Stimulated activated CD8-positive, alpha-beta memory T cell treated with anti-CD3 and anti-CD28 coated beads, Interleukin-4, amount 100 ng/mL, for 48 hours (primary cell): ENCODE measurements at regions not wholly inside any gene's neighbourhood (a gene's known extent, or its start where the extent isn't known, plus 50 kb on each side); places are given as distances from the start of the nearest gene placed in this dataset.
A peak's percentile ranks its signal among the peaks of the same experiment; 100 is the strongest.

Experiments
- DNase-seq: peaks from one replicate; pipeline ENCODE4 v3.0.0-alpha.2; 2020

DNA sequence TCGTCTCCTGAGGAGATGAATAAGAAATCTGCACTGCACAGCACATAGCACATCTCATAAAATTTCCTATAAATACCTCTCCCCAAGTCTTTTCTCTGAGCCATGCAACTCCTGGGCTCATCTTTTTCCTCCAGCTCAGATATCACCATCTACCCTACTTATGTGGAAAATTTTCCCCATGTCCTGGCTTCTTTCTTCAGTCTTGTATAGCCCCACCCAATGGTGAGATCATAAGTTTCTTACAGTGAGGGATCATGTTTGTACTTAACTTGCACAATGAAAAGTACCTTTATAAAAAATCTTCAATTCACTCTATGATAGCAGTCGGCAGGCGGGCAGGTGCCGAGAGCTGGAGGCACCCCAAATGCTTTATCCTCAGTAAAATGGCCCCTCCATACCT is 198.6 kb upstream of the S100G start:
- DNase-seq: no peak

DNA sequence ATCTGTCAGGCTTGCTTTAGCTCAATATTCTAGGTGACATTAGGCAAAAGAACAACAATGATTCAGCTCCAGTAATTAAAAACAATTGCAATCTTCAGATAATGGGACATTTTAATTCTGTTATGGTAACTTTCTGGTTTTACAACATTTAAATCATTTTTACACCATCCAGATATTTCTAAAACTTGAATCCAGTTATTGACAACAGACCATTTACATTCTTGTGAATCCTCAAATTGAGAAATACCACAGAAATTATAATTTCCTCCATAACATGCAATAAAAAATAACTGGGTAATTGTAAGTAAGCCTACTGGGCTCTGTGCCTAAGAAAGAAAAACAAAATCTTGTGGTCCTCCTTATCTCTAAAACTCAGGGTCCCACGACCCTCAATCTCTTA is 195.0 kb upstream of the S100G start:
- no peak for DNase-seq

DNA sequence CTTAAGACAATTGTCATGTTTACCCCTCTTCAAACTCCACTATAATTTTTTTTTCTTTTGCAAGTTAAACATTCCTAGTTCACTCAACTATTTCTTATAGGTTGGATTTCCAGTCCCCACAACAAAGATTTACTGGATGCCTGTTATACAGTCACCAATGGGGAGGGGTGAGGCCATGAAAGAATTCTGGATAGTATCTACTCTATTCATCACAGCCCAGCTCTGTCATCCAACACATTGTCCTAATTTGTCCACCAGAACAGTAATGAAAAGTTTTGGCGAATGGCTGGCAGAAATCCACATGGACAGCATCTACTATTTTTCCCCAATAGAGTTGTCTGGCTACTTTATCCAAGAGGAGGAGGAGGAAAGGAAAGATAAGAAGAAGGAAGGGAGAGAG is 192.7 kb upstream of the S100G start:
- DNase-seq: no peak

DNA sequence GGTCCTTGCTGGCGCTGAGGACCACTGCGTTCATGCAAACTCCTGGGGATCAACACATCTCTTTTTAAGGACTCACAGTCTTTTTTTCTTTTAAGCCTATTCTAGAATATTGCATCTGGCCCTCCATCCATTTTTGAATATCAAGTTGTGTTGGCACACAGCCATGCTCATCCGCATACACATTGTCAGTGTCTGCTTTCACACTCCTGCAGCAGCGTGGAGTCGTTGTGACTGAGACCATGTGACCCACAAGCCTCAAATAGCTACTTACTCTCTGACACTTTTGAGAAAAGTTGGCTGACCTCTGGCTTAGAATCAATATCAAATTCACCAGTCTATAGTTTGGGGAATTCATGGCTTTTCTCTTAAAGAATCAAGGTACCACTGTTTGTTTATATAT is 191.8 kb upstream of the S100G start:
- DNase-seq: no peak

DNA sequence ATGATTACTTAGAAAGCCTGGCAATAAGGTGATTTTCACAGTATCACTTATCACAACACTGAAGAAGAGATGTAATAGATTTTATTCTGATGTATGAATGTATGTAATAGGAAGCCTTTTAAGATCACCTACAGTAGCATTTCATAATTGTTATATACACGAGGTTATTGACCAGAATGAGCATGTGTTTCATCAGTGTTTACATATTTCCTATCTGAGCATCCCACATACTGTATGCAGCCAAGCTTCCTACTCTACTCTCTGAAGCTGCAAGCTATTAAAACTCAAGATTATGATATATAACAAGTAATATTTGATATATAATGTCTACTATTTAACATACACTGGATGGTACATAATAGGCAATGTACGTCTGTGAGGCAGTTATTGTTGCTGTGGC is 190.9 kb upstream of the S100G start:
- no peak for DNase-seq

DNA sequence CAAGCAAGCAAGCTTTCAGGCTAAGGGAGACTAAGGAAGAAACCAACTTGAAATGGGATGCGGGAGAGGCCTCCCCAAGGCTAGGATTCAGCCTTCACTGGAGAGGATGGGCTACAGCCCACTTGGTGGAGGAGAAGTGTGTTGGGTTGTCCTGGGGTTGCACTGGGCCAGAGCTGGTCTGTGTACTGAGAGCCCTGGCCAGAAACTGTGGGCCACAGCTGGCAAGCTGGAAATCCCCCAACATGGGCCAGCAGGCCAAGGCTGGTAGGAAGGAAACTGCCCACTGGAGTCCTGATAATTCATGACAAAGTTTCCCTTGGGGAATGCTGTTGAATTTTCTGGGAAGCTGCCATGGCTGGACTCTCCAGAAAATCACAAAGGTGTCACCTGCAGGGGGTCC is 188.0 kb upstream of the S100G start:
- no peak for DNase-seq

DNA sequence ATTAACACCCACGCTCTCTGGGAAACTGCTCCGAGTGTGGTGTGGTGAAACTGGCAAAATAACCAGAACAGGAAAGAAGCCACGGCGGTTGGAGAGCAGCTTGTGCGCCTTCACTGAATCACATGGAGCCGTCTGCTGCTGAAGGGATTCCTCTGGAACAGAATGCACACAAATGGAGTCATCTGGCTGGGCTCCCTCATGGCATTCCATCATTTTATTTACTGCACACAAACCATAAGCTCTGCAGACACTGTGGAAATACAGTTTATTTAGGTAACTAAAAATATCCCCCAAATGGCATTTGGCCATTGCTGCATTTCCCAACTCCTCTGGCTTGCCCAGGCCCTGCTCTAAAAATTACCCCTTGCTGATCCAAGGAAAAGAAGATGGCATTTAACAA is 187.0 kb upstream of the S100G start:
- no peak for DNase-seq

DNA sequence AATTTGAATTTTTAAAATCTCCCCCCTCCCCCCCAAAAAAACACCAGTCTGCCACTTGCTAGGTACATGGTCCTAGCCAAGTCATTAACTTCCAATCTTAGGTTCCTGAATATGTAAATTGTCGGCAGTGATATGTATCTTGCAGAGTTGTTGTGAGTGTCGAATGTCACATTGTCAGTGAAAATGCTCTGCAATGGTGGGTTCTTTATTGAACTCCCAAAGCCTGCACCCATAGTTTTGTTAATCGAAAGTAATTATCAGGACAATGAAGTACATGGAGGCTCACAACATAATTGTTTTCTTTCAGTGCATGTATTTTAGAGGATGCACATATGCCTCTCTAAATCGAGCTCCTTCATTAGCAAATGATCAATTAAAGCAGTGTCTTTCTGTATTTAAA is 185.6 kb upstream of the S100G start:
- DNase-seq: no peak

DNA sequence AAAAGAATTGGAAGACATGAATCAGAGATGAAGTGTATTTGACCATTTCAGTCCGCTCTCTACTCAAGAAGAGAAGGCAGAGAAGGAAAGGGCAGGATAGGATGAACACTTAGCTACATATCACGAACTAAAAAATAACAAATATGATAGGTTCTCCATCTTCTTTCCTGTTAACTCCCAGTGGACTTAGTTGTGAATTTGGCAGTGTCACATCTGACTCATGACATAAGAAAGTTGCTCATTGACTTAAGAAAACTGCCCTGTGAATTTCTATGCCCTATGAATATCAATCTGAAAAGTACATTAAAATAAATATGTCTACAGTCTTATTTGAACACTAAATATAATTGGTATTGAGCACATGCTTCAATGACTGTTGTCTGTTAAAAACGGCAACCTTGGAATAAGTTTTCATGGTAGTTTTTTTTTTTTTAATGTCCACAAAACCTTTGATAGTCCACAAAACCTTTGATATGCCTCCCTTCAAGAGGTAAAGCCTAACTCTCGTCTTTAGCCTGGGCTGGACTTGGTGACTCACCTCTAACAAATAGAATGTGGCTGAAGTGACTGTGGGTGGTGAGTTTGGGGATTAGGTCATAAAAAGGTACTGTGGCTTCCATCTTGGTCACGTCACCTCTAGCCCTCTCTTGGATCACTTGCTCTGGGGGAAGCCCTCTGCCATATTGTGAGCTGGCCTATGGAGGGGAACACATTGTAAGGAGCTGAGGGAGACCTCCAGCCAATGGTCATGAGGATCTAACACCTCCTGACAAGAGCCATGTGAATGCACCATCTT is 184.7 kb upstream of the S100G start:
- no peak for DNase-seq

DNA sequence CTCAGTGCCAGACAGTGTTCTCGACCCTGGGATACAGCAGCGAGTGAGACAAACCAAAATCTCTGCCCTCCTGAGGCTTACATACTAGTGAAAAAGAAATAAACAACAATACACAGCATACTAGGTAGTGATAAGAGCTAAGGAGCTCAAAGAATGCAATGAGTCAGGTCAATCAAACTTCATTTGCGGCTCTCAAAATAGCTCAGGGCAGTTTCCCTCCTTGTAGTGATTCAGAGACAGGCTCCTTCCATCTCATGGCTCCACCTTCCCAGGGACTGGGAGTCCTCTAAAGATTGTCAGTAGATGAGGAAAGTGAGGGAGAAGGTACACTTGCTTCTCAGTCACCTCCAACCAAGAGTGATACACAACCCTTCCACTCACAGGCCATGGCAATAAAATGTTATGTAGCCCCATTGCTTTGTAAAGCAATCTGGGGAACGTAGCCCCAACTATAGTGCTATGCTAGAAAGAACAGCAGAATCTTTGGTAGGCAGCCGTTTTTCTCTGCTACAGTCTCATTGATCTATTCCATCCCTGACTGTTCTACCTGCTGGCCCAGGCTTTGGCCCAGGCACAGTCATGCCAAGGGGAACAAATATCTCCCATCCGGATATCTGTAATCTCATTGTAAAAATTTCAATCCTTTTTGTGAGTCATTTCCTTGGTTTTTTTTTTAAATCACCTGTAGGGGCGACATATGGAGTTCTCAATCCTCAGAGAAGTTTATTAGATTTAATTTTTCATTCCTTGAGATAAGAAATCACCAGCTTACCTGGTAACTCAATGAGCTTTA is 183.1 kb upstream of the S100G start:
- no peak for DNase-seq

DNA sequence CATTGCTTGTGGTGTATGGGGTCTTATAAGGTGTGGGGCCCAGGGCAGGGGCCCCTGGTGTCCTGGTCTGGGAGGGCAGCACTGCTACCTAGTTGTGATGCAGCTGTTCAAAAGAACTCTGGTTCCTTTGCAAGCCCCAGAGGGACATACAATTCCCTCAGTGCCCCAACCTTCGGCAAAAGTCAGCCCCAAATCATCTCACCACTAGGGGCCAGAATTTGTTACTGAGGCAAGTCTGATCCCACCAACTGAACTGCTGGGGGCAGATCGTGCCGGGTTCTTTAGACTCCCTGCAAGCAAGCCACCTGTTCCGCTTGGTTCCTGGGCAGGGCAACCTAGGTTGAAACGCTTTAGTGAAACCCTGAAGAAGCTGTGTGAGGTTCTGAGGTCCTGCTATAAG is 180.1 kb upstream of the S100G start:
- DNase-seq: peak; percentile 23

DNA sequence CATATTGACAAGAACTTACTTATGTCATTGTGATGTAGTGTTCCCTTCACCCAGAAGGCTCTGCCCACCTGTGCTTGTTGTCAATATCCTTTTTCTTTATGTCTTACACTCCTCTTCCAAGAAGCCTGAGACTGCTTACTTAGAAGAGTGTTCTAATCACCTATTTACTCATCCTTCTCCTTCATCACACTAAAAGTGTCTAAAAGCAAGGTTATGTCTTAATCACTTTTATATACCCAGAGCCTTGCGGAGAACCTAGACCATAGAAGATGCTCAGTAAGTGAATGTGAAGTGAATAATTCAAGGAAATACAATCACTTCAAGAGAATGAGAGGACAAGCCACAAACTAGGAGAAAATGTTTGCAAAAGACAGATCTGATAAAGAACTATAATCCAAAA is 177.6 kb upstream of the S100G start:
- no peak for DNase-seq

DNA sequence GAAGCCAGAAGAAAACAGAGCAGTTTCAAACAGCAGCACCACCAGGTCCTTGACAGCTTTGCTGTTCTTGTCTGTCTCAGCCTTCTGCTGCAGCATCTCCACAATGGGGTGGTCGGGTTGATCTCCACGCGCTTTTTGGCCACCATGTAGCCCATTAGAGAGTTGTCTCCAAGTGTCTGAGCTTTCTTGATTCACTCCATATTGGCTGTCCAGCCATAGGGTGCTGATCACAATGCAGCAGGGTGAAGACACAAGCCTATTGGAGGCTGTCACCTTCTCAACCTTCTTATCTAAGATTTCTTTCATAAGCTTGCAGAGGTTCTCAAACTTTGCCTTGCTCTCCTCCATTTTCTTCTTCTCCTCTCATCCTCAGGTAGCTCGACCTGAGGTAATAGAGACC is 175.4 kb upstream of the S100G start:
- no peak for DNase-seq

DNA sequence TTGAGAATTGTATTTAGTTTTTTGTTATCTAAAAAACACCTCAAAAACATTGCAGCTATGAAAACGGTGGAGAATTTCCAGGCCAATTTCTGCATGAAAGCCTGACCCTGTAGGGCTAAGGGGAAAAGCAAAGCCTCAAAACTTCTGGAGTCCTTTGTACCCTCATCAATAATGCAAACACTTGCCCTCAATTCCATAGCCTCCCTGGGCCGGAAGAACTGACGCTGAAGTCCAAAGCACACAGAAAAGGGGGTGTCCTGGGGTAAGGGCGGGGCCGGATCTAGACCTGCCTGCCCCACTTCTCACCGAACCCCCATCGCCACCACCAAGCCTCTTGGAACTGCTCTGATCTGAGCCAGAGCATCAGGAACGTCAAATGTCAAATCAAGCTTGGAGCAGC is 173.9 kb upstream of the S100G start:
- no peak for DNase-seq

DNA sequence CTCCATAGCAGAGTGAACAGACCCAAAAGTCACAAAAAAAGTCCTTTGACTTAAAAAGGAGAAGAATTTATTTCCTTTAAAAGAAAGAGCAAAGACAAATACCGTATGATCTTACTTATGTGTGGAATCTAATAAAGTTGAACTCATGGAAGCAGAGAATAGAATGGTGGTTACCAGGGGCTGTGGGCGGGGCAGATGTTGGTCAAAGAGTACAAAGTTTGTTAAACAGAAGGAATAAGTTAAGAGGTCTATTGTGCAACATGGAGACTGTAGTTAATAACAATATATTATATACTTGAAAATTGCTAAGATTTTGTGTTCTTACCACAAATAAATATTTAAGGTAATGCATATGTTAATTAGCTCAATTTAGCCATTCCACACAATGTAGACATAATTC is 173.3 kb upstream of the S100G start:
- no peak for DNase-seq

DNA sequence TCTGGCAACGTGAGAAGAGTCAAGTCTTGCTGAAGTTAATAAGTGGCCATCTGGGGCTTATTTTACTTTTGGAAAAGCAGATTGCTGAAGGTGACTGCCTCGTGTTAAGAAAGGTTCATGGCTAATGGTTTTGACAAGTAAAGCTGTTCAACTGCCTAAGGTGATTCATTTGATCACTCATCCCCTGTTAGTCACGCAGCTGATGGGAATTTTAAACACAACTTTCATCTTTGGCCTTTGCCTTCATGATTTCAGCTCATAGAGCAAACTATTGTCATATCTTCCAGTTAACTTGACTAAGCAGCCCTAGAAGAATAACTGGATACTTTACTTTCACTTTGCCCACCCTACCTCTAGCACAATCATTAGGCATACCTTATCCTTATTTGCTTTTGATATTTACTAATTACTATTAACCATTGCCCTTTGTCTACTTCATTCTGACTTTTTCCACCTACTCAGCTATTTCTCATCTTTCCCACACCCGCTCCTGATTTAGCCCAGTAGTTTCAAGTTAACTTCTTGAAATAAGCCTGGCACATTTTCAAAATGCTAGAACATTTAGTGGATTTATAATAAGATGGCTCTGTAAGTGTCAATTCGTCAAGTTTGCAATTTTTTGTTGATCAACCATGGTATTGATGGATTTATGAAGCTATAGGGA is 170.6 kb upstream of the S100G start:
- no peak for DNase-seq

DNA sequence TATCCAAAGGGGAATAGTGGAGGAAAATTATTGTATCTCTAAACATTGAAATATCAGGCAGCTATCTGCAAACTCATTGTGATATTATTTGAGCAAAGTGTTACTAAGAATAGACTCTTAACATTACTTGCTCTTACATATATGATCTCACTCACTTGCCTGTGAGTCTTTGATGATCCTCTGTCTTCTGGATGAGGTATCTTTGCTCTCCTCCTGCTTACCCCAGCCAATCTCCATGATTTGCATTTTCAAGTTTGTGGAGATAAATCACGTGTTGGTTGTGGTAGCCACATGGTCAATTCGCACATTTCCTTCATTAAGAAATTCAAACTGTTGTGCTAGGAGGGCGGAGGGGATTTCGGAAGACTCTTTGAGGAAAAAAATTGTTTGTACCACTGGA is 169.9 kb upstream of the S100G start:
- DNase-seq: no peak

DNA sequence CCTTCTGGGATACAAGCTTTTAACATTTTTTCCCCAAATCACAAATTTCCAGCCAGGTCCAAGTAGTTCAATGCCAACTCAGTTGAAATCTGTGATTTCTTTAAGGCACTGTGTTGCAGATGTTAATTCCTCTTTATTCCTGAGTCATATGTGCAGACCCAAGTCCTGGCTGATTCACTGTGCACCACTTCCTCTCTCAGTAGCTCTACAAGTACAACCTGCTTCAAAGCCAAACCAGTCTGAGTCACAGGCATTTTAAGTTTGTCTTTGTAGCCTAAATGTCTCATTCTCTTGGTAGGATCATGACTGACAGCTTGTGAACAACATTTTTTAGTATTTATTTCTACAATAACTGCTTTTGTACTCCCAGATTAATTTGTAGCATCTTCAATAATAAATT is 165.6 kb upstream of the S100G start:
- DNase-seq: peak; percentile 27

DNA sequence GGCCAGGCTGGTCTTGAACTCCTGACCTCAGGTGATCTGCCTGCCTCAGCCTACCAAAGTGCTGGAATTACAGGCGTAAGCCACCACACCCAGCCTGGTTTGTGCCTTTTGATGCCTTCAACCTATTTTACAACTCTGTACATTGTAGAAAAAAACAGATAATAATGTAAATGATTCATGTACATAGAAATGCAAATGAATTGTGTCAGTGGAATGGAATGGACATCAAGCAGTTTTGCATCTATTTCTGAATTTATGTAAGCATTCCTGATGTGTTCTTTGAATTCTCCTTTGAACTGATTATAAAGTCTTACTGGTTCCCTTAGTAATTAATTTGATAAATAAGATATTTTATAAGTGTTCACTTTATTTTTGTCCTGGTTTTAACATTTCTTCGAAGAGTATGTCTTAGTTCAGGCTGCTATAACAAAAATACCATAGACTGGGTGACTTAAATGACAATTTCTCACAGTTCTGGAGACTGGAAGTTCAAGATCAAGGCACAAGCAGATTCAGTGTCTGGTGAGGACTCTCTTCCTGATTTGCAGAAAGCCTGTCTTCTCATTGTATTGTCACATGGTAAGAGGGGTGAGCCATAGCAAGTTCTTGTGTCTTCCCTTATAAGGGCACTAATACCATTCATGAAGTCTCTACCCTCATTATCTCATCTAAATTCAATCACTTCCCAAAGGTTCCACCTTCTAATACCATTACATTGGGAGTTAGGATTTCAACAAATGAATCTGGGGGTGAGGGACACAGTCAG is 162.2 kb upstream of the S100G start:
- DNase-seq: no peak

DNA sequence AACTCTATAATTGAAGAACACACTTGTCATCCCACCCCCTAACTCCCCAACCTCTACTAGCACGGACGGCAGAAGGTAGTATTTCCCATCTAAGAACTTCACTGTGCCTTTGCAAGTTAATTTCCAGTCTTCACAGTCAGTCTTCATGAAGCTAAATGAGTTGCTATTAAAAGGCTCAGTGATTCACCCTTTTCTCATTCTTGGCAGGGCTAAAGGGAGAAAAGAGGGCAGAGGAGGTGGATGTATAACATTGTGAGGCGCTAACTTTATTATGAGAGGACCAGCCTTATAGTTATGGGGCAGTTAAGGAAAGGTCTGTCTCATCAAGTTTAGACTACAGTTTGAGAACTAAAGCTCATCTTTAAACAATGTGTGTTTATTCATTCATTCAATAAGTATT is 161.0 kb upstream of the S100G start:
- no peak for DNase-seq

DNA sequence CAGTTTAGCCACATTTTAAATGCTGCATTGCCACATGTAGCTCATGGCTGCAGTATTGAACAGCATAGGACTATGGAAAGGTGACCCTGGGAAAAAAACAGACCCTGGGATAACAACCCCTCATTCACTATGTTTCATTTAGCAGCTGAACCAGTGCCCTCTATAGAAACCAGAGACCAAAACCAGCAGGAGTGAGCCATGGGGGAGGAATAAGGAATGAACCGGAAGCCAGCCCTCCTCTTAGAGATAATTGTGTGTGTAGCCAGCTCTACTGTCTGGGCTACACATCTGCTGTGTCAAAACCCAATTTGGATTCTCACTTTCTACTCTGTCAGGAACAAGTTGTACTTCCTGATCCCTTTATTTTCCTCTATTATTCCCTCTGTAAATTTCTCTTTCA is 158.5 kb upstream of the S100G start:
- DNase-seq: no peak

DNA sequence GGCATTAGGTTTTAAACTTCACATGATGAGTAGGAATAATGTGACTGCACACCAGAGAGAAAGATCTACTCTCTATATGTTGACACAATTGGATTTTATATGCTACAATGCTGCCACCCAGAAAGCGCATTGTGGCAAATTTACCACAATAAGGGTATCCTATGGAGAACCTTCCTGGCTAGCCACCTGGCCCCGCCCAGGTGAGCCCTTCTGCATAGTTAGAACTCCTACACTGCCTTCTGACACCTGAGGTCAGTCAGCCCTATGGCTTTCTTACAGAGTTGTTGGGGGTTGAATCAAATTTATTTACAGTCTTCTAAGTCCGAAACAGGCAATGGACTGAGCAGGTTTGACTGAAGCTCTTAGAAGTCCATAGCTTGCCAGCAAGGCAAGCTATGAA is 153.8 kb upstream of the S100G start:
- no peak for DNase-seq
